ENCODE measurements at regions not wholly inside any gene's neighbourhood (a gene's known extent, or its start where the extent isn't known, plus 50 kb on each side); places are given as distances from the start of the nearest gene placed in this dataset.
"Not testable (repeated sequence)": the region's sequence is repeated elsewhere in the genome, so short reads cannot be mapped to it uniquely, and the experiment has no call there.

DNA sequence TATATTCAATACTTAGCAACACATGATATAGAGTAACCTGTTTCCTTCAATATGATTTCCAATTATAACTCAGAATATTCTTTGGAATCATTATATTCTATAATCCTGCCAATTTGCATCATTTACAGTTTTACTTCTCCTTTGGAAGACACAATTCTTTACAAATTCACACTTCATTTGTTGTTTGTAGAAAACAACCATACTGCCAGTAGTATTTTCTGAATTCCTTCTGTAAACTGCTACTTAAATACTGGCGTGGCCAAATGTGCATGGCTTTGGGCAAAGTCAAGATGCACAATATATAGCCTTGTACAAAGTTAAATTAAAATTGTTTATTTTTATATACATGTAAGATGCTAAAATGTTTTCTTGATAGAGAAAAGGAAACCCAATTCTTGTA lies 687.1 kb upstream of the NEGR1 start:
- DNase-seq (ENCODE audit: low spot score): no peak
- no peaks in the 10 kb centered on the region for H3K36me3 ChIP-seq
- no peaks in the 10 kb centered on the region for H3K4me1 ChIP-seq (ENCODE audit: control insufficient read depth in 1 of 2, low read depth in 2 of 2)
- no peak overlapping the region for H3K4me3 ChIP-seq
- TF ChIP-seq CTCF (IDR thresholded peaks at IDR 0.05): no peak
- no peak for ATAC-seq (ENCODE audit: insufficient number of reproducible peaks, low FRiP score, low read depth)
- no peaks in the 10 kb centered on the region for H3K9me3 ChIP-seq
- no peak overlapping the region for H3K27ac ChIP-seq
- H3K27me3 ChIP-seq (replicated peaks; ENCODE audit: insufficient read depth): no peaks in the 10 kb centered on the region

- no peak overlapping the region for H3K4me3 ChIP-seq
- H3K27ac ChIP-seq: no peak overlapping the region
- H3K4me1 ChIP-seq (ENCODE audit: control insufficient read depth in 1 of 2, low read depth in 2 of 2): no peaks in the 10 kb centered on the region
- no peaks in the 10 kb centered on the region for H3K9me3 ChIP-seq
- H3K27me3 ChIP-seq (replicated peaks; ENCODE audit: insufficient read depth): no peaks in the 10 kb centered on the region
- no peak for TF ChIP-seq CTCF (IDR thresholded peaks at IDR 0.05)
- no peak for DNase-seq (ENCODE audit: low spot score)
- ATAC-seq (ENCODE audit: insufficient number of reproducible peaks, low FRiP score, low read depth): no peak
- H3K36me3 ChIP-seq: no peaks in the 10 kb centered on the region
Measured at GRCh38 chr1:72954943-72955342, 672.6 kb upstream of the NEGR1 start.

DNA sequence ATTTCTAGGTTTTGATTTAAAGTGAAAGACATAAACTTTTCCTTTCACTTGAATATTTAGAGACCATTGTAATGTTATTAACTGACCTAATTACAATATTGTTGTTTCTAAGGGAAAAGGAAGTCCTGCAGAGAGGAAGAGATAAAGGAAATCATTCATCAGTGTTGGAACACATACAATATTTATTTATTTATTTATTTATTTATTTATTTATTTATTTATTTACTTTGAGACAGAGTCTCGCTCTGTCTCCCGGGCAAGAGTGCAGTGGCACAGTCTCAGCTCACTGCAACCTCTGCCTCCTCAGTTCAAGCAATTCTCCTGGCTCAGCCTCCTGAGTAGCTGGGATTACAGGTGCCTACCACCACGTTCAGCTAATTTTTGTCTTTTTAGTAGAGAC lies 668.6 kb upstream of the NEGR1 start:
- not testable (repeated sequence) for DNase-seq (ENCODE audit: low spot score); H3K4me1 ChIP-seq (ENCODE audit: control insufficient read depth in 1 of 2, low read depth in 2 of 2); H3K4me3 ChIP-seq; H3K9me3 ChIP-seq; H3K27me3 ChIP-seq (replicated peaks; ENCODE audit: insufficient read depth); H3K36me3 ChIP-seq; ATAC-seq (ENCODE audit: insufficient number of reproducible peaks, low FRiP score, low read depth); H3K27ac ChIP-seq

DNA sequence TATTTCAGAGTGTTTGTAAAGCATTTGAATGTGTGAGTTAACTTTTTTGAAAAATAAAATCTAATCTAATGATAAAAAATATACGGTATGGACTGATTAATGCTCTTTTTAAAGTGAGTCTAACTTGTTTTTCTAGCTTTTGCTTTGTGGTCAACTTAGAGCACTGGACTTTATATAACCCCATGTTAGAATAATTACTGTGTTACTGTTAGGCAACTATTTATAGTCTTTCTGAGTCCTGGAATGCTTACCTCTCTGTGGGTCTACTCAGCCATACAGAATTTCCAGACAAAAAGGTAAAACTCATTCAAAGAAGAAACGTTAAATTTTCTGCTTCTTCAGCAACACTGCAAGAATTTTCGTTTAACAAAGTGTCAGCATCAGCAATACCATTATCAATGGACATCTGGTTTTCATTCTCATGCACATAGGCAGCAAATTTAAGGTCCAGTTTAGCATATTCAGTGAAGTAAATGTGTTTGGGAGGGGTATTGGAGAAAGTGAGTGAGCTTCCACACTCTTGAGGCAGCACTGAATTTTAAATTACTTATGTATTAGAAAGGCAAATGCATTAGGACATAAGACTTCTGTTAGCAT lies 664.7 kb upstream of the NEGR1 start:
- ATAC-seq (ENCODE audit: insufficient number of reproducible peaks, low FRiP score, low read depth) (no peak), DNase-seq (ENCODE audit: low spot score) (no peak)
- Histone ChIP-seq H3K4me1 (ENCODE audit: control insufficient read depth in 1 of 2, low read depth in 2 of 2) (no peaks in the 10 kb centered on the region), H3K27ac (no peak overlapping the region), H3K27me3 (replicated peaks; ENCODE audit: insufficient read depth) (no peaks in the 10 kb centered on the region), H3K9me3 (no peaks in the 10 kb centered on the region), H3K36me3 (no peaks in the 10 kb centered on the region), H3K4me3 (no peak overlapping the region)
- TF ChIP-seq CTCF (IDR thresholded peaks at IDR 0.05): no peak

DNA sequence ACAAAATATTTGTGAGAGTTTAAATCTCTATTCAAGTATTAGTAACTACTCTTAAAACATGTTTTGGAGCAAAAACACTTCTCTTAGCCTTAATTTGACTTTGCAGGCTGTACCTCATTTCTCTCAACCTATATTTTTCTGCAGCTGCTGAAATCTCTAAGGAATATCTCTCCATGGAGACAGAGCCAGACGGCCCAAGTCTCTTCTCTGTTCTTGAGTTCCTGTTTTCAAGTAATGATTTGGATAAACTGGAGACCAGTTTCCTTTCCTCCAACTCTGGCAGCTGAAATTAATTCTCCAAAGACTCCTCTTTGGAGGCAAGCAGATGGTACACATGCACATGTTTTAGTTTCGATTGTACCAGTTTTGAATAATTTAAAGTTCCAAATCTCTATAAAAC lies 659.7 kb upstream of the NEGR1 start:
- DNase-seq (ENCODE audit: low spot score) (no peak), ATAC-seq (ENCODE audit: insufficient number of reproducible peaks, low FRiP score, low read depth) (no peak)
- Histone ChIP-seq H3K36me3 (no peaks in the 10 kb centered on the region), H3K27me3 (replicated peaks; ENCODE audit: insufficient read depth) (no peaks in the 10 kb centered on the region), H3K4me3 (no peak overlapping the region), H3K4me1 (ENCODE audit: control insufficient read depth in 1 of 2, low read depth in 2 of 2) (no peaks in the 10 kb centered on the region), H3K9me3 (no peaks in the 10 kb centered on the region), H3K27ac (no peak overlapping the region)
- no peak for TF ChIP-seq CTCF (IDR thresholded peaks at IDR 0.05)

- no peaks in the 10 kb centered on the region for H3K9me3 ChIP-seq
- DNase-seq (ENCODE audit: low spot score): no peak
- TF ChIP-seq CTCF (IDR thresholded peaks at IDR 0.05): no peak
- no peaks in the 10 kb centered on the region for H3K27me3 ChIP-seq (replicated peaks; ENCODE audit: insufficient read depth)
- no peak for ATAC-seq (ENCODE audit: insufficient number of reproducible peaks, low FRiP score, low read depth)
- no peaks in the 10 kb centered on the region for H3K36me3 ChIP-seq
- no peak overlapping the region for H3K4me3 ChIP-seq
- H3K27ac ChIP-seq: no peak overlapping the region
- H3K4me1 ChIP-seq (ENCODE audit: control insufficient read depth in 1 of 2, low read depth in 2 of 2): no peaks in the 10 kb centered on the region
Measured at GRCh38 chr1:72938408-72938807, 656.1 kb upstream of the NEGR1 start.

All from thoracic aorta (tissue), 2 donors.